ENCODE measurements at regions not wholly inside any gene's neighbourhood (a gene's known extent, or its start where the extent isn't known, plus 50 kb on each side); places are given as distances from the start of the nearest gene placed in this dataset.

DNA sequence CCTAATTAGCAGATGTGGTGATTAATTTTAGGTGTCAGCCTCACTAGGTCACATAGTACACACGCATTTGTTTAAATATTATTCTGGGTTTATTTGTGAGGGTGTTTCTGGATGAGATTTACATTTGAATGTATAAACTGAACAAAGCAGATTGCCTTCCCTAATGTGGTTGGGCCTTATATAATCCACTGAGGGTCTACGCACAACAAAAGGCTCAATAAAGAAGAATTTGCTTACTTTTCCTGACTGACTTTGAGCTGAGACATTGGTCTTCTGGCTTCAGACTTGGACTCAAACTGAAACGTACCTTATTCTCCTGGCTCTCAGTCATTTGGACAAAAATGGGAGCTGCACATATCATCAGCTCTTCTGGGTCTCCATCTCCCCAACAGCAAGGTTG lies 1132.3 kb upstream of the FLRT2 start:
- TF ChIP-seq POLR2A (IDR thresholded peaks at IDR 0.05; ENCODE audit: low read depth, low read length), result no peak
- TF ChIP-seq TAF1 (IDR thresholded peaks at IDR 0.05; ENCODE audit: borderline replicate concordance, low read depth, low read length), result no peak
- no peak for TF ChIP-seq POLR2AphosphoS5 (IDR thresholded peaks at IDR 0.05; ENCODE audit: low read depth, low read length)
